EH (cell line): ENCODE measurements at regions not wholly inside any gene's neighbourhood (a gene's known extent, or its start where the extent isn't known, plus 50 kb on each side); places are given as distances from the start of the nearest gene placed in this dataset.

Experiments used
- DNase-seq: peaks from one replicate; pipeline ENCODE4 v3.0.0-alpha.2; 2015; ENCODE audit warnings: low read depth

DNA sequence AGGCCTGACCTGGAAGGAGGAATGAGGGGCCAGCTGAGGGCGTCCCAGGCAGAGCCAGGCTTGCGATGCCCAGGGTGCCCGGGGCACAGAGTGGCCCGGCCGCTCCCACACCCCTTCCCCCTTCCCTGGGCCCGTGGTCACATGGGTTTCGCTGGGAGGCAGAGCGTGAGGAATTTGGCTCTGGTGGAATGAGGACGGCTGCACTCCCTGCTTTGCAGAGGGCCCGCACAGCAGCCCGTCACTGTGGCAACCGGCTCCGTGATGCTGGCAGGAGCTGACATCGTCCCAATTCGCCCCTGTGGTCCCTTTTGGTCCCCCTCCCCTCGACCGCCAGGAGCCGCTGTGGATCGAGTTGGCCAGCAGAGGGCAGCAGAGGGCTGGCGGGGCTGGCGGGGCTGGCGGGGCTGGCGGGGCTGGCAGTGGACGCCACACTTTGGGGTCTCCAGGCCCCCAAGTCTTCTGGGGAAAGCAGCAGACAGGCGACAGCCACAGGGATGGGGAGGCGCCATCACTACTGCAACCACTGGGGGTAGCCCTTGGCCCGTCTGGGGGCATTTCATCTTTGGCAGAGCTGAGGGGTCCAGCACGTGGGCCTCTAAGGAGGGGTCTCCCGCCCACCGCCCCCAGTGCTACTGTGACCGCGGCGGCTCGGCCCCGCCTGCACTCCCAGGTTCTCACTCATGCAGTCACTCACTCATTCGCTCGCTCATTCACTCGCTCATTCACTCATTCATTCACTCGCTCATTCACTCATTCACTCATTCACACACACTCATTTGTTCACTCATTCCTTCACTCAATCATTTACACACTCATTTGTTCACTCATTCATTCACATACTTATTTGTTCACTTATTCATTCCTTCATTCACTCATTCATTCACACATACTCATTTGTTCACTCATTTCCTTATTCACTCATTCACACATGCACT lies 49.7 kb upstream of the BHLHE23 start:
- DNase-seq: peak; percentile 14
